KG1 (cell line): ENCODE measurements at regions not wholly inside any gene's neighbourhood (a gene's known extent, or its start where the extent isn't known, plus 50 kb on each side); places are given as distances from the start of the nearest gene placed in this dataset.
"Not testable (repeated sequence)": the region's sequence is repeated elsewhere in the genome, so short reads cannot be mapped to it uniquely, and the experiment has no call there.

Experiments used
- DNase-seq: peaks from one replicate; lab custom pipeline; 2025; lab: John Stamatoyannopoulos, UW

DNA sequence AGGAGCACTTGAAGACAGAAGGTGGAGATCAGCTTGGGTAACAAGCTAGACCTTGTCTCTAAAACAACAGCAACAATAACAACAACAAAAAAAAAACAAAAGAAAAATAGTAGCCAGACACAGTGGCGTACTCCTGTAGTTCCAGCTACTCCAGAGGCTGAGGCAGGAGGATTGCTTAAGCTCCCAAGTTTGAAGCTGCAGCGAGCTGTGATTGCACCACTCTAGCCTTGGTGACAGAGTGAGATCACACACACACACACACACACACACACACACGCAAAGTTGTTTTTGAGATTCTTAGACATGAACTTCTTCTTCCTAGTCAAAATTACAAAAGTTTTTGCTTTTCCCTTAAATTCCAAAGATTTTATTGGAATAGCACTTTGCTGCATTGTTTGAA lies 93.0 kb upstream of the IGSF10 start:
- no peak for DNase-seq

- no peak for DNase-seq
Observed at GRCh38 chr3:151552589-151552988, 91.7 kb upstream of the IGSF10 start.

GRCh38 chr3:151550642-151551041 lies 89.8 kb upstream of the IGSF10 start:
- no peak for DNase-seq

GRCh38 chr3:151550025-151550618 lies 89.3 kb upstream of the IGSF10 start:
- DNase-seq = no peak

- DNase-seq = no peak
Observed at GRCh38 chr3:151548195-151548594, 87.3 kb upstream of the IGSF10 start.

DNA sequence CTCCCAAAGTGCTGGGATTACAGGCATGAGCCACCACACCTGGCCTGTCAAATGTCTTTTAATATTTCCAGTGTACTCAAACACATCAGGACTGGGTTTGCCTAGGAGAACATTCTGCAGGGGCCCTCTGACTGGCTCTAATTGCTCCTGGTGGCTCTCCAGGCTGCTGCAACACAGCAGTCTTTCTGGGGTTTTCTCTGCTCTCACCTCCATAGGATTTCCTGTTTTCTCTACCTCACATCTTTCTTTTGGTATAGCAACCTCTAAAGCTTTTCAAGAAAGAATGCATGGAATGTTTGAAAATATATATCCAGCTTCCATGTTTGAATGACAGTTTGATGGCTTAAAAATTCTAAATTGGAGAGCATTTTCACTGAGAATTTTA lies 83.3 kb upstream of the IGSF10 start:
- DNase-seq = no peak

DNA sequence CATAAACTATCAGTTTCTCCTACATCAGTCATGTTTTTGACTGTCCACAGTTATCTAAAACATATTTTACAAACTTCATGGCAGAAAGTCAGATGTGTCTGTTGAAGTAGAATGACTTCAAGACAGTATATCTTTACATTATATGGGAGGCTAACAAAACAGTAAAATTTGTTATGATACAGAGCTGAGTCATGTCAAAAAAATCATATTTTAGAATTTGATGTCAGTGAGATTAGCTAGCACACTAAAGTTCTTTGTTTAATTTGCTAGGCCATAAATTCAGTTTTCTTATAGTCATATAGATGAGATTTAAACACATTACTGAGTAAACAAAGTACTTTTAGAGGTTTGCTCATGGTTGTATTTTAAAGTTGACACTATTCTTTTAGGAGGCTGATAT lies 80.3 kb upstream of the IGSF10 start:
- DNase-seq = no peak

GRCh38 chr3:151539599-151539998 lies 78.7 kb upstream of the IGSF10 start:
- DNase-seq = no peak

DNA sequence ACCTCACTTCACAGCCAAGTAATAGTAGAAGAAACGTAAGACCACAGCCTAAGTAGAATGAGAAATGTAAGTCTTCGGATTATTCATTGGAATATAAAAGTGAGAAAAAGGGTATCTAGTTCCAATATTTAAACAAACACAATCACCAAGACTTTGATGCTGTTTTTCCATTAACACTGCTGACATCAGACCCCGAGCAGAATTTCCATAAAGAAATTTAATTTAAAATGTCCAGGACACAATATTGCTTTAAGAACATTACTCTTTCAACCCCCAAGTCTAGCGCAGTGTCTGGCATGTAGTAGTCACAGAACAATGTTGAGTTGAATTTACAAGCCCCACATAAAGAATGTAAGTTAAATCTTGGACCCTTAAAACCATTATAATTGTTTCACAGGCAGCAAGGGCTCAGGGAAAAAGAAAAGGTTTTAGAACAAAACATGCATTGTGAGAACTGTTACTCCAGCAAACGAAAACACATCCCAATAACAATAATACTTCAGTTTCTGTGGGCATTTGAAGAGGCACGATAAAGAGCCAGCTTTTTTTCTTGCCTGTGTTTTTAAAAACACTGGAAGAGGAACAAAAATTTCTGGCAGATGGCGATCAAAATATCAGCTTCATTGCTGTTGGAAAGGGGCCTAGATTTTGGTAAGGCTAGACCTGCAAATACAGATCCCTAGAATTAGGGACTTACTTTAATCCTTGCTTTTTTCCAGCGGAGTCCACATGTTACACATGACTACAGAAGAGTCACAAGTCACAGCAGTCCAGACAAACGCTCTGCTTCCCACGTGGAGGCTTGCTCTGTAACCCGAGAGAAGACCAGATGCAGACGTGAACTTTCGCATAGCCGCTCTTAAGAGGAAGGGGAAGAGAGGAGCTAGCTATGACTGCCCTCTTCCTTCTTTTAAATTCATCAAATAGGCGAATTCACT lies 77.9 kb upstream of the IGSF10 start:
- DNase-seq = no peak

DNA sequence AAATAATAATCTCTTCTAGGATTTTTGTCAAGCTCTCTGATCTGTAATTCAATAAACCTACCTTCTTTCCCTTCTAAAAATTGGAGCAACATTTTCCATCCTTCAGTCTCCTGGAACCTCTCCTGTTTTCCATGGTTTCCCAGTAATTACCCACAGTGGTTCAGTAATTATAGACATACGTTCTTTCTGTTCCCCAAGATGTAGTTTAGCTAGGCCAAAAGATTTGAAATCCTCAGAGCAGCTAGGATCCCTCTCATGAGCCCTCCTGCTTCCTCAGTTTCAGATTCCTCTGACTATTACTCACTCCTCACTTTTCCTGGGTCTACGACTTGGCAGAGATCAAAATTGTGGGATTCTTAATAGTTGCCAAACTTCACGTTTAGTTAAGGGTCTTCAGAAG lies 76.9 kb upstream of the IGSF10 start:
- DNase-seq = no peak

- no peak for DNase-seq
Observed at GRCh38 chr3:151526757-151527156, 65.9 kb upstream of the IGSF10 start.

- DNase-seq = no peak
Observed at GRCh38 chr3:151520105-151520504, 59.2 kb upstream of the IGSF10 start.

- not testable (repeated sequence) for DNase-seq
Observed at GRCh38 chr3:151511433-151511832, 50.6 kb upstream of the IGSF10 start.
